Neural progenitor cell (in vitro differentiated cells): ENCODE measurements at regions not wholly inside any gene's neighbourhood (a gene's known extent, or its start where the extent isn't known, plus 50 kb on each side); places are given as distances from the start of the nearest gene placed in this dataset.

Experiments
- EZH2 ChIP-seq: fragments of 200-600 bp; sonication (generic); IDR thresholded peaks from 2 replicates; pipeline ENCODE4 v1.6.1; 2017; ENCODE audit warnings: antibody characterized with exemption, mild to moderate bottlenecking, moderate library complexity
- TF ChIP-seq, protein P1 (sequence below): fragments of 200-600 bp; sonication (generic); IDR thresholded peaks from 2 replicates; pipeline ENCODE4 v1.5.1; 2017; ENCODE audit warnings: antibody characterized with exemption, mild to moderate bottlenecking

DNA sequence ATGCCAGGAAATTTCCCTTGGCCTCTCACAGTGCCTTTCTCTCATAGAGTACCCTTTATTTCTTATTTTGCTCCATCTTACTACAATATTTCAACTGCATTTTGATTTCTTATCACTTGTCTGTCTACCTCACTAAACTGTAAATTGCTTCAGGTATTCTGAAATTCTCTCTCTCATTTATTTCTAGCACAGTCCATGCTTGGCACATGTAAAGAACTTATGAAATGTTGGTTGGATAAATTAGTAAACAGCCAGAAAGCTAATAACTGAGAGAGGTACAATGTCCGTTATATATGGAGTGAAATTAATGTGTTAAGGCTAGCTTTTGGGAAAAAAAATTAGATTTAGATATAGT lies 138.3 kb upstream of the RFC3 start:
- TF ChIP-seq EZH2: no peak
- TF ChIP-seq, protein P1, sequence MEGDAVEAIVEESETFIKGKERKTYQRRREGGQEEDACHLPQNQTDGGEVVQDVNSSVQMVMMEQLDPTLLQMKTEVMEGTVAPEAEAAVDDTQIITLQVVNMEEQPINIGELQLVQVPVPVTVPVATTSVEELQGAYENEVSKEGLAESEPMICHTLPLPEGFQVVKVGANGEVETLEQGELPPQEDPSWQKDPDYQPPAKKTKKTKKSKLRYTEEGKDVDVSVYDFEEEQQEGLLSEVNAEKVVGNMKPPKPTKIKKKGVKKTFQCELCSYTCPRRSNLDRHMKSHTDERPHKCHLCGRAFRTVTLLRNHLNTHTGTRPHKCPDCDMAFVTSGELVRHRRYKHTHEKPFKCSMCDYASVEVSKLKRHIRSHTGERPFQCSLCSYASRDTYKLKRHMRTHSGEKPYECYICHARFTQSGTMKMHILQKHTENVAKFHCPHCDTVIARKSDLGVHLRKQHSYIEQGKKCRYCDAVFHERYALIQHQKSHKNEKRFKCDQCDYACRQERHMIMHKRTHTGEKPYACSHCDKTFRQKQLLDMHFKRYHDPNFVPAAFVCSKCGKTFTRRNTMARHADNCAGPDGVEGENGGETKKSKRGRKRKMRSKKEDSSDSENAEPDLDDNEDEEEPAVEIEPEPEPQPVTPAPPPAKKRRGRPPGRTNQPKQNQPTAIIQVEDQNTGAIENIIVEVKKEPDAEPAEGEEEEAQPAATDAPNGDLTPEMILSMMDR: no peak
